A673 (cell line): ENCODE measurements at regions not wholly inside any gene's neighbourhood (a gene's known extent, or its start where the extent isn't known, plus 50 kb on each side); places are given as distances from the start of the nearest gene placed in this dataset.
"Not testable (repeated sequence)": the region's sequence is repeated elsewhere in the genome, so short reads cannot be mapped to it uniquely, and the experiment has no call there.

Experiments used
- CTCF ChIP-seq: fragments of 300-800, 200-600 bp; sonication (generic); conservative IDR thresholded peaks from 2 replicates; pipeline ENCODE4 v1.5.1; 2017; ENCODE audit warnings: low read depth, mild to moderate bottlenecking, antibody characterized with exemption, low read length, moderate library complexity, mixed read lengths
- EZH2 ChIP-seq: fragments of 200-600 bp; sonication (generic); IDR thresholded peaks from 2 replicates; pipeline ENCODE4 v1.6.1; 2017; ENCODE audit warnings: borderline replicate concordance, low read depth, mild to moderate bottlenecking, mixed read lengths, antibody characterized with exemption, low read length; ENCODE audit not compliant: poor library complexity, severe bottlenecking

GRCh38 chr3:6406923-6407322, 454.0 kb upstream of the GRM7 start:
- not testable (repeated sequence) for TF ChIP-seq CTCF, EZH2
